SK-N-MC (cell line): ENCODE measurements at regions not wholly inside any gene's neighbourhood (a gene's known extent, or its start where the extent isn't known, plus 50 kb on each side); places are given as distances from the start of the nearest gene placed in this dataset.

ENCODE experiments used
- EZH2 ChIP-seq: fragments of 200-600 bp; sonication (generic); IDR thresholded peaks from one replicate; pipeline ENCODE4 v1.6.1; 2017; ENCODE audit warnings: antibody characterized with exemption
- FOXP2 ChIP-seq: optimal IDR thresholded peaks from 2 replicates; pipeline ENCODE3; 2011; ENCODE audit warnings: mild to moderate bottlenecking, moderate library complexity; ENCODE audit not compliant: insufficient read depth; ENCODE audit errors: extremely low read length, control extremely low read depth
- POLR2AphosphoS5 ChIP-seq: IDR thresholded peaks from 2 replicates; pipeline ENCODE4 v1.6.1; 2012; ENCODE audit warnings: mild to moderate bottlenecking, low read depth, low read length, borderline replicate concordance

DNA sequence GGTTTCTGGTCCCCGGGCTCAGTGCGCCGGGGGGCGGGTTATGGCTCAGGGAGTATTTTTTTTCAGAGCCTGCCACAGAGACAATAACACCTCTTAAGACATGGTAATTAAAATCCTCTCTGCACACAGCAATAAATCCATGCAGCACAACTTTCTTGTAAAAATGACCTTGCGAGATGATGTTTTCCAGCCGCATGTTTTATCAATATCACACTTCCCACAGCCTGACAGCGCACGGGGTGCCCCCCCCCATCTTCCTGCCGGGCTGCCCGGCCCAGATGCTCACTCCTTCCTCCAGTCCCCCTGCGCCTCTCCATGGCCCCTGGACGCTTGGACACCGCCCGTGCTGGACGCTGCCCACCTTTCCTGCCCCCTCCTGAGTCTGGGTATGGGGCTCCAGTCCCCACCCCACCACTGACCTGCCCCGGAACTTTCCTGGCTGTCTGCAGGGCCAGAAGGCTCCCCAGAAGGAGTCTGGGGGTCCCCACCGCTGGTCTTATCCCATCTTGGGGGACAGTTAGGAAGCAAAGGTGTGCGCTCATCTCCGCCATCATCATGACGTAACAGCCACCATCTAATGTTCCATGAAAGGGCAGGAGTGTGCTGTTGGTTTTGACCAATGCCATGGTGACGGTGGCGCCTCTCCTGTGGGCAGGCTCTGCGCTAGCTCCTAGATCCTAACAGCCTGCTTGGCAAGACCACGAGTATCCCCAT, 182.9 kb downstream of the KIF26A start:
- TF ChIP-seq EZH2 (no peak), POLR2AphosphoS5 (no peak), FOXP2 (no peak)
